A549 (cell line): ENCODE measurements at regions not wholly inside any gene's neighbourhood (a gene's known extent, or its start where the extent isn't known, plus 50 kb on each side); places are given as distances from the start of the nearest gene placed in this dataset.

Experiments used
- BCL3 ChIP-seq: fragments of >200 bp; sonication (Bioruptor Twin); formaldehyde crosslinking; IDR thresholded peaks from 3 replicates; pipeline ENCODE4 v1.6.1; 2016
- CHD4 ChIP-seq: fragments of 200-600 bp; sonication (generic); IDR thresholded peaks from 2 replicates; pipeline ENCODE4 v1.6.1; 2016; ENCODE audit warnings: antibody characterized with exemption, mild to moderate bottlenecking, borderline replicate concordance
- CTCF ChIP-seq: fragments of >200 bp; sonication (Bioruptor Twin); formaldehyde crosslinking; IDR thresholded peaks from 3 replicates; pipeline ENCODE4 v1.5.1; 2016
- HDAC2 ChIP-seq: fragments of 200-600 bp; sonication (generic); IDR thresholded peaks from 2 replicates; pipeline ENCODE4 v1.6.1; 2016
- MYC ChIP-seq: IDR thresholded peaks from 2 replicates; pipeline ENCODE4 v1.6.1; 2012; ENCODE audit warnings: mild to moderate bottlenecking, inconsistent platforms, low read length, improper control_type of control experiment, borderline replicate concordance
- POLR2A ChIP-seq: IDR thresholded peaks from 2 replicates; pipeline ENCODE4 v1.6.1; 2012; ENCODE audit warnings: mild to moderate bottlenecking, low read length
- RAD21 ChIP-seq, 2 experiments: fragments of >200 bp in 1 of 2; sonication (Bioruptor Twin) in 1 of 2; formaldehyde crosslinking in 1 of 2; IDR thresholded peaks in 1 of 2; conservative IDR thresholded peaks in 1 of 2; 2 replicates in 1 of 2; 3 replicates in 1 of 2; pipeline ENCODE4 v1.6.1; 2012 to 2018; ENCODE audit warnings: inconsistent platforms in 1 of 2
- SREBF2 ChIP-seq: fragments of 450-650 bp; IDR thresholded peaks from 2 replicates; pipeline ENCODE4 v1.6.1; 2014; ENCODE audit warnings: mild to moderate bottlenecking, moderate library complexity
- ZC3H11A ChIP-seq: fragments of 450-650 bp; IDR thresholded peaks from 2 replicates; pipeline ENCODE4 v1.6.1; 2014; ENCODE audit warnings: antibody characterized with exemption, mild to moderate bottlenecking

GRCh38 chr14:57085043-57085442 lies 183.7 kb downstream of the EXOC5 start:
- no peak for TF ChIP-seq MYC
- no peak for TF ChIP-seq HDAC2
- TF ChIP-seq CTCF, result no peak
- TF ChIP-seq RAD21 (conservative IDR thresholded peaks at IDR 0.05 in 1 of 2, IDR thresholded peaks at IDR 0.05 in 1 of 2), result no peak
- no peak for TF ChIP-seq POLR2A
- TF ChIP-seq BCL3, result no peak
- no peak for TF ChIP-seq CHD4
- no peak for TF ChIP-seq SREBF2
- no peak for TF ChIP-seq ZC3H11A
